ENCODE measurements at regions not wholly inside any gene's neighbourhood (a gene's known extent, or its start where the extent isn't known, plus 50 kb on each side); places are given as distances from the start of the nearest gene placed in this dataset.

- DNase-seq: no peak
These were observed 343.8 kb upstream of the RBFOX1 start for GRCh38 chr16:6988846-6989245.

- no peak for DNase-seq
These were observed 354.7 kb upstream of the RBFOX1 start for GRCh38 chr16:6977916-6978315.

GRCh38 chr16:6977291-6977690 is 355.4 kb upstream of the RBFOX1 start:
- no peak for DNase-seq

GRCh38 chr16:6976716-6977115 is 355.9 kb upstream of the RBFOX1 start:
- DNase-seq: no peak

- DNase-seq: no peak
These were observed 362.3 kb upstream of the RBFOX1 start for GRCh38 chr16:6970171-6970857.

GRCh38 chr16:6969594-6969993 is 363.1 kb upstream of the RBFOX1 start:
- DNase-seq: no peak

- DNase-seq: no peak
These were observed 364.8 kb upstream of the RBFOX1 start for GRCh38 chr16:6967796-6968320.

GRCh38 chr16:6966925-6967324 is 365.7 kb upstream of the RBFOX1 start:
- DNase-seq: no peak

- no peak for DNase-seq
These were observed 368.0 kb upstream of the RBFOX1 start for GRCh38 chr16:6964679-6965078.

GRCh38 chr16:6961704-6962103 is 370.9 kb upstream of the RBFOX1 start:
- DNase-seq: no peak

GRCh38 chr16:6958184-6958583 is 374.5 kb upstream of the RBFOX1 start:
- no peak for DNase-seq

GRCh38 chr16:6957681-6958080 is 375.0 kb upstream of the RBFOX1 start:
- no peak for DNase-seq

- no peak for DNase-seq
These were observed 376.1 kb upstream of the RBFOX1 start for GRCh38 chr16:6956511-6956910.

- no peak for DNase-seq
These were observed 377.3 kb upstream of the RBFOX1 start for GRCh38 chr16:6955303-6955702.

GRCh38 chr16:6949240-6949639 is 383.4 kb upstream of the RBFOX1 start:
- DNase-seq: no peak

GRCh38 chr16:6947291-6947690 is 385.4 kb upstream of the RBFOX1 start:
- DNase-seq: no peak

GRCh38 chr16:6946802-6947201 is 385.8 kb upstream of the RBFOX1 start:
- DNase-seq: no peak

GRCh38 chr16:6946106-6946505 is 386.5 kb upstream of the RBFOX1 start:
- DNase-seq: no peak

GRCh38 chr16:6940968-6941367 is 391.7 kb upstream of the RBFOX1 start:
- no peak for DNase-seq

- no peak for DNase-seq
These were observed 395.0 kb upstream of the RBFOX1 start for GRCh38 chr16:6937641-6938040.

- no peak for DNase-seq
These were observed 399.7 kb upstream of the RBFOX1 start for GRCh38 chr16:6932871-6933385.

GRCh38 chr16:6929868-6930267 is 402.8 kb upstream of the RBFOX1 start:
- DNase-seq: no peak

GRCh38 chr16:6926762-6927161 is 405.9 kb upstream of the RBFOX1 start:
- DNase-seq: no peak

GRCh38 chr16:6926341-6926740 is 406.3 kb upstream of the RBFOX1 start:
- DNase-seq: no peak

- DNase-seq: no peak
These were observed 414.0 kb upstream of the RBFOX1 start for GRCh38 chr16:6918646-6919045.
